Astrocyte (in vitro differentiated cells and primary cell): ENCODE measurements at regions not wholly inside any gene's neighbourhood (a gene's known extent, or its start where the extent isn't known, plus 50 kb on each side); places are given as distances from the start of the nearest gene placed in this dataset.
"Not testable (repeated sequence)": the region's sequence is repeated elsewhere in the genome, so short reads cannot be mapped to it uniquely, and the experiment has no call there.

Source experiments
- DNase-seq: peaks from one replicate; pipeline ENCODE4 v3.0.0-alpha.2; 2010; ENCODE audit warnings: low read depth
- FAIRE-seq: peaks from 2 replicates; lab custom pipeline; 2011; peaks lifted over from hg19 to GRCh38; lab: Jason Lieb, UNC
- H2AFZ ChIP-seq: 2 replicates; pipeline ENCODE4 v1.6.0; 2012; ENCODE audit warnings: low read depth, low read length, inconsistent platforms
- H3K27ac ChIP-seq: 2 replicates; pipeline ENCODE4 v1.5.1; 2011; ENCODE audit warnings: low read depth, low read length, inconsistent platforms
- H3K27me3 ChIP-seq: 2 replicates; pipeline ENCODE4 v1.6.0; 2011; ENCODE audit warnings: low read length, inconsistent platforms; ENCODE audit not compliant: insufficient read depth
- H3K36me3 ChIP-seq: 2 replicates; pipeline ENCODE4 v1.5.1; 2011; ENCODE audit warnings: low read length, inconsistent platforms; ENCODE audit not compliant: insufficient read depth
- H3K4me1 ChIP-seq: 2 replicates; pipeline ENCODE4 v1.5.1; 2011; ENCODE audit warnings: low read length, inconsistent platforms; ENCODE audit not compliant: insufficient read depth
- H3K4me2 ChIP-seq: 2 replicates; pipeline ENCODE4 v1.6.0; 2012; ENCODE audit warnings: low read length, inconsistent platforms
- H3K4me3 ChIP-seq: 2 replicates; pipeline ENCODE4 v1.5.1; 2011; ENCODE audit warnings: low read depth, mild to moderate bottlenecking, low read length, inconsistent platforms; ENCODE audit not compliant: insufficient read depth
- H3K79me2 ChIP-seq: 2 replicates; pipeline ENCODE4 v1.6.0; 2012; ENCODE audit warnings: mild to moderate bottlenecking, low read length, inconsistent platforms; ENCODE audit not compliant: insufficient read depth
- H3K9ac ChIP-seq: 2 replicates; pipeline ENCODE4 v1.6.0; 2012; ENCODE audit warnings: mild to moderate bottlenecking, low read length, inconsistent platforms
- H3K9me3 ChIP-seq: 2 replicates; pipeline ENCODE4 v1.5.1; 2012; ENCODE audit warnings: low read depth, mild to moderate bottlenecking, low read length, inconsistent platforms; ENCODE audit not compliant: insufficient read depth
- H4K20me1 ChIP-seq: 2 replicates; pipeline ENCODE4 v1.6.0; 2012; ENCODE audit warnings: low read length, inconsistent platforms; ENCODE audit not compliant: insufficient read depth
- H3K27ac Mint-ChIP-seq: one replicate; pipeline ENCODE4 v1.8.0; 2021; ENCODE audit warnings: mild to moderate bottlenecking, mixed read lengths; ENCODE audit not compliant: unreplicated experiment
- H3K27me3 Mint-ChIP-seq: one replicate; pipeline ENCODE4 v1.8.0; 2021; ENCODE audit warnings: low read depth, mixed read lengths; ENCODE audit not compliant: unreplicated experiment
- H3K36me3 Mint-ChIP-seq: one replicate; pipeline ENCODE4 v1.8.0; 2021; ENCODE audit warnings: low read depth, mixed read lengths; ENCODE audit not compliant: unreplicated experiment
- H3K4me1 Mint-ChIP-seq: one replicate; pipeline ENCODE4 v1.8.0; 2021; ENCODE audit warnings: low read depth, mixed read lengths; ENCODE audit not compliant: unreplicated experiment
- H3K4me3 Mint-ChIP-seq: one replicate; pipeline ENCODE4 v1.8.0; 2021; ENCODE audit warnings: mild to moderate bottlenecking, moderate library complexity, mixed read lengths; ENCODE audit not compliant: unreplicated experiment
- H3K9me3 Mint-ChIP-seq: one replicate; pipeline ENCODE4 v1.8.0; 2021; ENCODE audit warnings: mild to moderate bottlenecking, mixed read lengths; ENCODE audit not compliant: unreplicated experiment
- EZH2 ChIP-seq: IDR thresholded peaks from 2 replicates; pipeline ENCODE4 v1.6.1; 2012; ENCODE audit warnings: mild to moderate bottlenecking, low read length, inconsistent platforms; ENCODE audit not compliant: insufficient read depth
- TF ChIP-seq, protein P1 (sequence below): IDR thresholded peaks from 2 replicates; pipeline ENCODE4 v1.5.1; 2011; ENCODE audit warnings: low read depth, mild to moderate bottlenecking, inconsistent platforms, low read length, moderate library complexity; ENCODE audit not compliant: insufficient read depth

DNA sequence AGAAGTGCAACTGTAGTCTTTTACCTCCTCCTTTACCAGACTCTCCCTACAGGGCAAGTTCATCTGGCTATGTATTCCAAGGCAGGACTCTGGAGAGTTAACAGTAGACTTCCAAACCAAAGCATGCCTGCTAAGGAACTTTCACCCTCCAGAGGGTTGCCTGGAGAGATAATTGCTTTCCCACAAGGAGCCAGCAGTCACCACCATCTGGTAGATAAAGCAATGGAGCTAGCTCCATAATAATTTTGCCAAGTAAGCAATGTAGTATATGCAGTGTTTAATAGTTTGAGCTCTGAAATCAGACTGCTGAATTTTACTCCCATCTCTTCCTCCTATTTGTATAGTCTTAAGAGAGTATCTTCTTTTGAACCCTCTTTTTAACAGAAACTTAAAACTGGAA, 566.8 kb upstream of the PTGER4 start:
- H3K4me1 ChIP-seq, result no peaks in the 10 kb centered on the region
- no peaks in the 10 kb centered on the region for H3K36me3 Mint-ChIP-seq
- H3K4me3 Mint-ChIP-seq, result no peak overlapping the region
- FAIRE-seq (no peak), DNase-seq (no peak)
- peaks cover 2% of the 10 kb centered on the region for H3K9me3 Mint-ChIP-seq
- H3K4me1 Mint-ChIP-seq, result no peaks in the 10 kb centered on the region
- H3K4me2 ChIP-seq, result no peak overlapping the region
- no peaks in the 10 kb centered on the region for H3K9me3 ChIP-seq
- H2AFZ ChIP-seq, result no peak overlapping the region
- H3K4me3 ChIP-seq, result no peak overlapping the region
- no peaks in the 10 kb centered on the region for H3K36me3 ChIP-seq
- H3K27me3 ChIP-seq, result no peaks in the 10 kb centered on the region
- H3K27ac ChIP-seq, result no peak overlapping the region
- no peak overlapping the region for H3K9ac ChIP-seq
- no peaks in the 10 kb centered on the region for H3K27me3 Mint-ChIP-seq
- H3K79me2 ChIP-seq, result no peaks in the 10 kb centered on the region
- H3K27ac Mint-ChIP-seq, result no peak overlapping the region
- no peaks in the 10 kb centered on the region for H4K20me1 ChIP-seq
- TF ChIP-seq EZH2, result no peak
- TF ChIP-seq, protein P1, sequence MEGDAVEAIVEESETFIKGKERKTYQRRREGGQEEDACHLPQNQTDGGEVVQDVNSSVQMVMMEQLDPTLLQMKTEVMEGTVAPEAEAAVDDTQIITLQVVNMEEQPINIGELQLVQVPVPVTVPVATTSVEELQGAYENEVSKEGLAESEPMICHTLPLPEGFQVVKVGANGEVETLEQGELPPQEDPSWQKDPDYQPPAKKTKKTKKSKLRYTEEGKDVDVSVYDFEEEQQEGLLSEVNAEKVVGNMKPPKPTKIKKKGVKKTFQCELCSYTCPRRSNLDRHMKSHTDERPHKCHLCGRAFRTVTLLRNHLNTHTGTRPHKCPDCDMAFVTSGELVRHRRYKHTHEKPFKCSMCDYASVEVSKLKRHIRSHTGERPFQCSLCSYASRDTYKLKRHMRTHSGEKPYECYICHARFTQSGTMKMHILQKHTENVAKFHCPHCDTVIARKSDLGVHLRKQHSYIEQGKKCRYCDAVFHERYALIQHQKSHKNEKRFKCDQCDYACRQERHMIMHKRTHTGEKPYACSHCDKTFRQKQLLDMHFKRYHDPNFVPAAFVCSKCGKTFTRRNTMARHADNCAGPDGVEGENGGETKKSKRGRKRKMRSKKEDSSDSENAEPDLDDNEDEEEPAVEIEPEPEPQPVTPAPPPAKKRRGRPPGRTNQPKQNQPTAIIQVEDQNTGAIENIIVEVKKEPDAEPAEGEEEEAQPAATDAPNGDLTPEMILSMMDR, result no peak

DNA sequence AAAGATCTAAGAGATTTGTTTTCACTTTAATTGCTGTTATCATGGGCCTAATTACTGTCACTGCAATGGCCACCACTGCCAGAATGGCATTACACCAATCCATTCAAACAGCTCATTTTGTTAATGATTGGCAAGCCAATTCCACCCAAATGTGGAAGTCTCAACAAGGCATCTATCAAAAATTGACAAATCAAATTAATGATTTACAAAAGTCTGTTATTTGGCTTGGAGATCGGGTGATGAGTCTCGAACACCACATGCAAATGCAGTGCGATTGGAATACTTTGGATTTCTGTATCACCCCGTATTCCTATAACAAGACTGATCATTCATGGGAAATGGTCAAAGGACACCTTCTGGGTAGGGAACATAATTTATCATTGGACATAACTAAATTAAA, 568.7 kb upstream of the PTGER4 start:
- not testable (repeated sequence) for H3K36me3 ChIP-seq, H3K79me2 ChIP-seq, H3K4me1 ChIP-seq, FAIRE-seq, DNase-seq, H3K4me3 ChIP-seq, H3K9me3 ChIP-seq, H3K9ac ChIP-seq, H3K27ac Mint-ChIP-seq, H3K9me3 Mint-ChIP-seq, H3K4me3 Mint-ChIP-seq, H3K27me3 Mint-ChIP-seq, H3K27me3 ChIP-seq, H3K27ac ChIP-seq, H2AFZ ChIP-seq, H3K4me2 ChIP-seq, H3K36me3 Mint-ChIP-seq, H3K4me1 Mint-ChIP-seq, H4K20me1 ChIP-seq

DNA sequence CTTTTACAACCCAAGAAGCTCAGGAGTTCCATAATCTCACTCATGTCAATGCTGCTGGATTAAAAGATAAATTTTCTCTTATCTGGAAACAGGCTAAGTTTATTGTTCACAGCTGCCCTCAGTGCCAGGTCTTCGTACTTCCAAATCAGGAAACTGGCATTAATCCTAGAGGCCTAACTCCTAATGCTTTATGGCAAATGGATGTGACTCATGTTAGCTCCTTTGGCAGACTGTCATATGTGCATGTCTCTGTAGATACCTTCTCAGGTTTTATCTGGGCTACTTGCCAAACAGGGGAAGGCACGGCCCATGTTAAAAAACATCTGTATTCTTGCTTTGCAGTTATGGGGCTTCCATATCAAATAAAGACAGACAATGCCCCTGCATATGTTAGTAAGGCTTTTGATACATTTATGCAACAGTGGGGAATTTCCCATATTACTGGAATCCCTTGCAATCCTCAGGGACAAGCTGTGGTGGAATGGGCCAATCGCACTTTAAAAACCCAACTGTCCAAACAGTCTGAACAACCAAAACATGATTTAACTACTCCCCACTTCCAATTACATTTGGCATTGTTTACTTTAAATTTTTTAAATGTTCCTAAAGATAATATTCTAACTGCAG, 570.8 kb upstream of the PTGER4 start:
- H3K27me3 ChIP-seq, H3K27ac ChIP-seq, FAIRE-seq: not testable (repeated sequence)

DNA sequence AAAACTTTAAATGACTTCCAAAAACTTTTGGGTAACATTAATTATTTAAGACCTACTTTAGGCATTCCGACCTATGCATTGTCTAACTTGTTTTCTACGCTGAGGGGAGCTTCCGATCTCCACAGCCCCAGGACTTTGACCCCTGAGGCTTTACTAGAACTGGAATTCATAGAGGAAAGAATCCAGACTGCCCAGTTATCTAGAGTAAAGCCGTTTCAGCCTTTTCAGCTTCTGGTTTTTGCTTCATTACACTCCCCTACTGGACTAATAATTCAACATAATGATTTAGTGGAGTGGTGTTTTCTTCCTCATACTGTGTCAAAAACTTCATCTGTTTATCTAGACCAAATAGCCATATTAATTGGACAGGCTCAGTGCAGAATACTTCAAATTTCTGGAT, 571.9 kb upstream of the PTGER4 start:
- H3K36me3 Mint-ChIP-seq, H3K4me3 ChIP-seq, H3K36me3 ChIP-seq, H3K27me3 ChIP-seq, H3K27ac ChIP-seq, H3K79me2 ChIP-seq, H4K20me1 ChIP-seq, H3K27me3 Mint-ChIP-seq, H3K4me1 Mint-ChIP-seq, H3K4me2 ChIP-seq, H3K9me3 ChIP-seq, DNase-seq, H3K27ac Mint-ChIP-seq, H3K9ac ChIP-seq, H2AFZ ChIP-seq, H3K4me1 ChIP-seq, FAIRE-seq, H3K4me3 Mint-ChIP-seq, H3K9me3 Mint-ChIP-seq: not testable (repeated sequence)

More for the DNA sequence above, 570.8 kb upstream of the PTGER4 start:
- H3K4me3 Mint-ChIP-seq, H3K4me1 ChIP-seq, H3K9me3 Mint-ChIP-seq, H3K4me1 Mint-ChIP-seq, H3K9me3 ChIP-seq, H3K36me3 Mint-ChIP-seq, H3K36me3 ChIP-seq, H3K9ac ChIP-seq, H3K27ac Mint-ChIP-seq, H3K27me3 Mint-ChIP-seq, DNase-seq, H4K20me1 ChIP-seq, H3K4me2 ChIP-seq, H3K79me2 ChIP-seq, H2AFZ ChIP-seq, H3K4me3 ChIP-seq: not testable (repeated sequence)
